GM10248 (cell line): ENCODE measurements at regions not wholly inside any gene's neighbourhood (a gene's known extent, or its start where the extent isn't known, plus 50 kb on each side); places are given as distances from the start of the nearest gene placed in this dataset.

Source experiments
- CTCF ChIA-PET: fragments of 300-600 bp; sonication (Branson Sonifier 250); formaldehyde crosslinking; extraction: SDS; loops from one replicate; lab custom pipeline; 2021; ENCODE audit warnings: antibody characterized with exemption; lab: Yijun Ruan, JAX
- POLR2A ChIA-PET: fragments of 350-650 bp; sonication (Branson Sonifier 250); formaldehyde crosslinking; extraction: SDS; loops from one replicate; lab custom pipeline; 2020; ENCODE audit warnings: antibody characterized with exemption; lab: Yijun Ruan, JAX
- DNase-seq: peaks from one replicate; pipeline ENCODE4 v3.0.0; 2012; ENCODE audit errors: extremely low spot score
- TF ChIP-seq, protein P1 (sequence below): IDR thresholded peaks from 2 replicates; pipeline ENCODE4 v1.5.1; 2012; ENCODE audit warnings: mild to moderate bottlenecking, low read depth; ENCODE audit errors: extremely low read depth, missing control alignments, control extremely low read depth

DNA sequence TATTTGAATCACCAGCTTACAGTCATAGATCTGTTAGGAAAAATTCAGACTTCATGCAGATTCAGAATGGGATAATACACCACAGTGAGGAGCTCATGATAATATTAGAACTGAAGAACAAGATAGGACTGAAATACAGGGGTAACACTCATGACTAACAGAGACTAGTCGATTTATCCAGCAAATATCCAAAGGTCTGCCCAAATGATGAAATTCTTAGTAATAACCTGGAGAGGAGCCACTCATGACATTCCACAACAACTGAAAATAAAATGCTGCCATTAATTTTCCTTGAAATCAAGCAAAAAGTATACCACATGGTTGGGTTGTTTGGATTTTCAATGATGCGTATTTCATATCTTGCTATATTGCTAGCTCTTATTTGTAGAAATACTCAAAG is 903.7 kb upstream of the ADGRL3 start:
- POLR2A ChIA-PET = no interaction called here
- no peak for DNase-seq
- TF ChIP-seq, protein P1, sequence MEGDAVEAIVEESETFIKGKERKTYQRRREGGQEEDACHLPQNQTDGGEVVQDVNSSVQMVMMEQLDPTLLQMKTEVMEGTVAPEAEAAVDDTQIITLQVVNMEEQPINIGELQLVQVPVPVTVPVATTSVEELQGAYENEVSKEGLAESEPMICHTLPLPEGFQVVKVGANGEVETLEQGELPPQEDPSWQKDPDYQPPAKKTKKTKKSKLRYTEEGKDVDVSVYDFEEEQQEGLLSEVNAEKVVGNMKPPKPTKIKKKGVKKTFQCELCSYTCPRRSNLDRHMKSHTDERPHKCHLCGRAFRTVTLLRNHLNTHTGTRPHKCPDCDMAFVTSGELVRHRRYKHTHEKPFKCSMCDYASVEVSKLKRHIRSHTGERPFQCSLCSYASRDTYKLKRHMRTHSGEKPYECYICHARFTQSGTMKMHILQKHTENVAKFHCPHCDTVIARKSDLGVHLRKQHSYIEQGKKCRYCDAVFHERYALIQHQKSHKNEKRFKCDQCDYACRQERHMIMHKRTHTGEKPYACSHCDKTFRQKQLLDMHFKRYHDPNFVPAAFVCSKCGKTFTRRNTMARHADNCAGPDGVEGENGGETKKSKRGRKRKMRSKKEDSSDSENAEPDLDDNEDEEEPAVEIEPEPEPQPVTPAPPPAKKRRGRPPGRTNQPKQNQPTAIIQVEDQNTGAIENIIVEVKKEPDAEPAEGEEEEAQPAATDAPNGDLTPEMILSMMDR = no peak
- CTCF ChIA-PET = interaction anchor here (1.2 kb wide), 1 partner anchor 18 kb away, joined by 4 read pairs; no protein-coding TSS in a partner anchor

DNA sequence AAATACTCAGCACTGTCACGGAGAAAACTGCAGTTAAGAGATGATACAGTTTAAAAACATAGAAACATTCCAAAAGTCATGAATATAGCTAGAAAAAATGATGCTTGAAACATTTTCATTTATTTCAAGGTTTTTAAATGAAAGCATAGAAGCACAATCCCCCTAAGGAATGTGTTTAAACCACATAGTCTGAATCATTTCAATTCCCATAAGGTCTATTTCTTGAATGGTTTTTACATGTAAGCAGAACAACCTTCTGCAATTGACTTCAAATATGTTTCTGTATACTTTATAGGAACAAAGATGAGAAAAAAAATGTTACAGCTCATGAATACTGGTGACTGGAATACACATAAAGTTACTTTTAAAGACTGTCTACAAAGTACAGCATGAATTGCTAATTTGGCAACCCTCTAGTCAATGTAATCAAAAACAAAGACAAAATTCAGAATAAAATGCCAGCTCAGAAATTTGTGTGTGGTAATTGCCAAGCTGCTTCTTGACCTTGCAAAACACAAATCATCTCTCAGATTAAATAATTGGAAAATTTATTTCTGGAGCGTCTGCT is 886.4 kb upstream of the ADGRL3 start:
- CTCF ChIA-PET = interaction anchor here (1.3 to 1.6 kb wide), 2 partner anchors 17 to 31 kb away, joined by 3 to 4 read pairs; no protein-coding TSS in a partner anchor
- TF ChIP-seq, protein P1 = no peak
- POLR2A ChIA-PET = no interaction called here
- DNase-seq = no peak

DNA sequence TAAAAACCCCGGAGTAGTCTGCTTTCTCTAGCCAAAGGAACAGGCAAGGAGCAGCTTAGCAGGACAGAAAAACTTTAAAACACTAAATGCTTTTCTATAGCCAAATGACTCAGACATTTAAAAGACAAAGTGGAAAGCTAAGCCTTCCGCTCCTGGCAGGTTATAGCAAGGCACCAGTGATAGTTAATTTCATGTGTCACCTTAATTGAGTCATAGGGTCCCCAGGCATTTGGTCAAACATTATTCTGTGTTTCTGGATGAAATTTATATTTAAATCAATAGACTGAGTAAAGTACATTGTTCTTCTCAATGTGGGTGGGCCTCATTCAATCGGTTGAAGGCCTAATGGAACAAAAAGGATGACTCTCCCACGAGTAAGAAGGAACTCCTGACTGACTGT is 885.7 kb upstream of the ADGRL3 start:
- TF ChIP-seq, protein P1 = no peak
- ChIA-PET POLR2A (no interaction called here), CTCF (interaction anchor here (1.3 to 1.6 kb wide), 2 partner anchors 17 to 30 kb away, joined by 3 to 4 read pairs; no protein-coding TSS in a partner anchor)
- DNase-seq = no peak

DNA sequence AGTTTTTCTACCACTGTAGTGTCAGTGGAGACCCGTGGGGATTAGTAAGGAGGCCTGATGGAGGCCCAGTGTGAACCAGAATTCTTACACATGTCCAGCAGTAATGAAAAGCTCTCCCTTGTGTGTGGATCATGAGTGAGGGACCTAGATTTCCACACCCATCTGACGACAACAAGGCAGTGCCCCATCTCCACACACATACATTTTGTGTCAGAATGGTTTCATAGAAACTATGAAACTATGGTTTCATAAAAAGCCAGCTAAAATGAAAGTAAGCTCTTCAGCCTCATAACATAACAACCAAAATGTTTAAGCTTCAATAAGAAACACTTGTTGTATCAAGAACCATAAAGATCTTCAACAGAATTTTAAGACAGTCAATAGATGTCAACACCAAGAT is 884.5 kb upstream of the ADGRL3 start:
- ChIA-PET POLR2A (no interaction called here), CTCF (interaction anchor here (1.1 kb wide), 1 partner anchor 13 kb away, joined by 3 read pairs; no protein-coding TSS in a partner anchor)
- DNase-seq = no peak
- TF ChIP-seq, protein P1 = no peak

DNA sequence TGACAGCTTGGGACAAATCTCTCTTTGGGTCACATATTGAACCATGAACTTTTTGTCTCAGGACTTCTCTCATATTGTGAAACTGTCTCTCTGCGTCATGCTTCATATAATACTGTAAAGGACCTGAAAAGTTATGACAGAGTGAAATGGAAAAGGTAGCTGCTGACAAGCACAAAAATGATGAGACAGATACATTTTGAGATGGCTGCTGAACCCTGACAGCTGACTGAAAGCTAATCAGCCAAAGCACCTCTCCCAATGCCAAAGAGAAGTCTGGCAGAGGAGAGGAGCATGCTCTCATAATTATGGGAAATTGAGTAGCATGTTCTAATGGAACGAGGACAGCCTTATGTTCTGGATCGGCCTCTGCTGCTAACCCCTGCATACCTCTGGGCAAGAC is 873.4 kb upstream of the ADGRL3 start:
- TF ChIP-seq, protein P1 = no peak
- CTCF ChIA-PET = no interaction called here
- no peak for DNase-seq
- POLR2A ChIA-PET = no interaction called here

DNA sequence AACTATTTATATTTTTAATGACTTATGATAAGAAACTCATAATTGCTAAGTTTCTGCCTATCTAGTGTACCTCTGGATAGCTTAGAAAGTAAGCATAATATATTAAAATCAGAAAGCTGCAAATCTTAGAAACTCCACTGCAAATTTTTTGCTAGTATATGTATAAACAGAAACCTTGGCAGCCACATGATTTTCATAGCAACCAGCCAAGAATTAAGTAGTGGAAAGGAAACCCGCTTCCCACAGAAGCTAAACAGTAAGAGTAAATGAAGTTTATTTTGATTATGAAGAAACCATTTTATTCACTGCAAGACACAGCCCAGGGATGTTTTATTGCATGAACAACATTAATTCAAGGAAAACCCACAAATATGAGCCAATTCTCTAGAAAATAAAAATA is 872.5 kb upstream of the ADGRL3 start:
- no peak for DNase-seq
- TF ChIP-seq, protein P1 = no peak
- ChIA-PET POLR2A (no interaction called here), CTCF (no interaction called here)
